ENCODE measurements at regions not wholly inside any gene's neighbourhood (a gene's known extent, or its start where the extent isn't known, plus 50 kb on each side); places are given as distances from the start of the nearest gene placed in this dataset.

DNA sequence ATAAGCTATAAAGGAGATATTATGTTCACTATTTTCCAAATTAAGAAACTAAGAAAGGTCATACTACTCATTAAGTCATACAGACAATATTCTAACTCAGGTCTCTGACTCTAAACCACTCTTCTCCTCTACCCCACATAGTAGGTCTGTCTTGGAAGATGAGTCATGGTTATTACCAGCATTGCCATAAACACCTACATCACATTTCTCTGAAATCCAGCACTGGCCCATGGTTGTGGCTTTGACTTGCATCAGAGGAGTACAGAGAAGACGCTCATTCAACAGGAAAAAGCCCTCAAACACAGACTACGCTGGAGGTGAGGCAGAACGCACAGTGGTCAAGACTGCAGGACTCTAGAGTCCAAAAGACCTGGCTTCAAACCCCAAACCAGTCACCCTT is 476.8 kb downstream of the COG6 start:
- H3K27ac Mint-ChIP-seq, result no peak overlapping the region

DNA sequence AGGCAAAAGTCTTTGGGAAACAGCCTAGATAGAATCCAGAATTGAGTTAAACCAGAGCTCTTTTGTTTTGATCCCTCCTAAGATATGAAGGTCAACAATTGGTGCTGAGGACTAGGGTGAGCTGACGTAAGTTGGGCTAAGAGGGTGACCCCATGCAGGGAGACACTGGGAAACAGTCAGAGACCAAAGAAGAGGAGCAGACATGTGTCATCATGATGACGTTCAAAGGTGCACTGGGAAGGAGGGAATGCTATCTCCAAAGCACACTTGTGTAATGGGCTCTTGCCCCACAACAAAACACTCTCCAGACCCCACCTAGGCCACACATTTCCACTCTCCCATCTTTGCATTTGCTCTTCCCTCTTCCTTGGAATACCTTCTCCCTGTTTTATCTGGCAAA is 481.4 kb downstream of the COG6 start:
- H3K4me1 Mint-ChIP-seq (ENCODE audit: low read depth), result no peaks in the 10 kb centered on the region
- TF ChIP-seq, protein P1, sequence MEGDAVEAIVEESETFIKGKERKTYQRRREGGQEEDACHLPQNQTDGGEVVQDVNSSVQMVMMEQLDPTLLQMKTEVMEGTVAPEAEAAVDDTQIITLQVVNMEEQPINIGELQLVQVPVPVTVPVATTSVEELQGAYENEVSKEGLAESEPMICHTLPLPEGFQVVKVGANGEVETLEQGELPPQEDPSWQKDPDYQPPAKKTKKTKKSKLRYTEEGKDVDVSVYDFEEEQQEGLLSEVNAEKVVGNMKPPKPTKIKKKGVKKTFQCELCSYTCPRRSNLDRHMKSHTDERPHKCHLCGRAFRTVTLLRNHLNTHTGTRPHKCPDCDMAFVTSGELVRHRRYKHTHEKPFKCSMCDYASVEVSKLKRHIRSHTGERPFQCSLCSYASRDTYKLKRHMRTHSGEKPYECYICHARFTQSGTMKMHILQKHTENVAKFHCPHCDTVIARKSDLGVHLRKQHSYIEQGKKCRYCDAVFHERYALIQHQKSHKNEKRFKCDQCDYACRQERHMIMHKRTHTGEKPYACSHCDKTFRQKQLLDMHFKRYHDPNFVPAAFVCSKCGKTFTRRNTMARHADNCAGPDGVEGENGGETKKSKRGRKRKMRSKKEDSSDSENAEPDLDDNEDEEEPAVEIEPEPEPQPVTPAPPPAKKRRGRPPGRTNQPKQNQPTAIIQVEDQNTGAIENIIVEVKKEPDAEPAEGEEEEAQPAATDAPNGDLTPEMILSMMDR (IDR thresholded peaks at IDR 0.05; ENCODE audit: unreplicated experiment), result no peak
- no peaks in the 10 kb centered on the region for H3K9me3 Mint-ChIP-seq (ENCODE audit: low read depth)
- H3K4me3 Mint-ChIP-seq (ENCODE audit: low read depth), result no peak overlapping the region
- H3K27me3 Mint-ChIP-seq, result peaks cover 8% of the 10 kb centered on the region
- no peaks in the 10 kb centered on the region for H3K36me3 Mint-ChIP-seq (ENCODE audit: insufficient read depth)
- H3K27ac Mint-ChIP-seq, result no peak overlapping the region
- DNase-seq (ENCODE audit: low spot score, unreplicated experiment), result no peak

More for the DNA sequence above, 476.8 kb downstream of the COG6 start:
- Mint-ChIP-seq H3K27me3 (no peaks in the 10 kb centered on the region), H3K9me3 (ENCODE audit: low read depth) (no peaks in the 10 kb centered on the region), H3K36me3 (ENCODE audit: insufficient read depth) (no peaks in the 10 kb centered on the region), H3K4me1 (ENCODE audit: low read depth) (peaks cover 2% of the 10 kb centered on the region), H3K4me3 (ENCODE audit: low read depth) (no peak overlapping the region)
- TF ChIP-seq, protein P1 (IDR thresholded peaks at IDR 0.05; ENCODE audit: unreplicated experiment), result no peak
- no peak for DNase-seq (ENCODE audit: low spot score, unreplicated experiment)

GRCh38 chr13:40137400-40137799 is 481.9 kb downstream of the COG6 start:
- TF ChIP-seq, protein P1 (IDR thresholded peaks at IDR 0.05; ENCODE audit: unreplicated experiment), result no peak
- no peak overlapping the region for H3K27ac Mint-ChIP-seq
- no peaks in the 10 kb centered on the region for H3K36me3 Mint-ChIP-seq (ENCODE audit: insufficient read depth)
- no peak overlapping the region for H3K4me3 Mint-ChIP-seq (ENCODE audit: low read depth)
- DNase-seq (ENCODE audit: low spot score, unreplicated experiment), result no peak
- no peaks in the 10 kb centered on the region for H3K4me1 Mint-ChIP-seq (ENCODE audit: low read depth)
- no peaks in the 10 kb centered on the region for H3K9me3 Mint-ChIP-seq (ENCODE audit: low read depth)
- H3K27me3 Mint-ChIP-seq, result peaks cover 8% of the 10 kb centered on the region

DNA sequence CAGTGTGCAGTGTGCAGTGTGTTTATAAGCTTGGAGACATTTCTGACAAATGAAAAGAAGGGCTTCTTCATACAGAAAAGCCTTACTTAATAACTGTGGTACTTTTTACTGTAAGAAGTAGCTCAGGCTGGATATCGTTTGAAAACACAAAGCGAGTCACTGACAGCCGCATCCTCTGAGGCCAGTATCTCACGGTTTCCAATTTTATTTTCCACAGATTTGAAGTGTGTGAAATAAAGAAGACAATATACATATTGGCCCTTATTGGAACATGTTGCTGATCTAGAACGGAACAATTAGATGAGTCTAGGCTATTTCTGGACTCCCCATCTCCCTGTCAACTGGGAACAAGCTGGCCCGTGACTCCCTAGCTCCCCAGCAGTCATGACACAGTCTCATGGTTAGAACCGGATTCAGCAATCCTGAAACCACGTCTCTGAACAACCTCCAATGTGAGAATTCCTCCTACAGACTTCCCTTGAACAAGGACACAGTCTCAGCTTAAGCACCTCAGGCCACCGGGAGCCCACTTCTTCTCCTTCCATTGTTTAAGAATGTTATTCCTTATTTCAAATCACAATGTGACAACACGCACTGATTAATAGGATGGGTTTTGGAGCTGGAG is 484.5 kb downstream of the COG6 start:
- H3K9me3 Mint-ChIP-seq (ENCODE audit: low read depth), result no peaks in the 10 kb centered on the region
- H3K27ac Mint-ChIP-seq, result no peak overlapping the region

GRCh38 chr13:40141859-40142555 is 486.5 kb downstream of the COG6 start:
- TF ChIP-seq, protein P1 (IDR thresholded peaks at IDR 0.05; ENCODE audit: unreplicated experiment), result no peak
- no peak overlapping the region for H3K4me3 Mint-ChIP-seq (ENCODE audit: low read depth)
- H3K36me3 Mint-ChIP-seq (ENCODE audit: insufficient read depth), result no peaks in the 10 kb centered on the region
- no peak overlapping the region for H3K27ac Mint-ChIP-seq
- peaks cover 23% of the 10 kb centered on the region for H3K27me3 Mint-ChIP-seq
- no peaks in the 10 kb centered on the region for H3K4me1 Mint-ChIP-seq (ENCODE audit: low read depth)
- DNase-seq (ENCODE audit: low spot score, unreplicated experiment), result no peak
- H3K9me3 Mint-ChIP-seq (ENCODE audit: low read depth), result no peaks in the 10 kb centered on the region

More for the DNA sequence above, 484.5 kb downstream of the COG6 start:
- DNase-seq (ENCODE audit: low spot score, unreplicated experiment), result no peak
- no peak overlapping the region for H3K4me3 Mint-ChIP-seq (ENCODE audit: low read depth)
- no peaks in the 10 kb centered on the region for H3K4me1 Mint-ChIP-seq (ENCODE audit: low read depth)
- TF ChIP-seq, protein P1 (IDR thresholded peaks at IDR 0.05; ENCODE audit: unreplicated experiment), result no peak
- H3K27me3 Mint-ChIP-seq, result peaks cover 23% of the 10 kb centered on the region
- H3K36me3 Mint-ChIP-seq (ENCODE audit: insufficient read depth), result no peaks in the 10 kb centered on the region
